Right atrium auricular region (tissue), 2 donors: ENCODE measurements at regions not wholly inside any gene's neighbourhood (a gene's known extent, or its start where the extent isn't known, plus 50 kb on each side); places are given as distances from the start of the nearest gene placed in this dataset.
"Not testable (repeated sequence)": the region's sequence is repeated elsewhere in the genome, so short reads cannot be mapped to it uniquely, and the experiment has no call there.

Source experiments
- DNase-seq: peaks from one replicate; pipeline ENCODE4 v3.0.0-alpha.2; 2019; ENCODE audit warnings: low spot score
- H3K27ac ChIP-seq, 2 donors: fragments of 200-600 bp; sonication (generic); 1 replicate in 1 of 2; 2 replicates in 1 of 2; pipeline ENCODE4 v1.5.1; 2016 to 2019
- H3K27me3 ChIP-seq, 2 donors: fragments of 200-600 bp; sonication (generic); one replicate each; pipeline versions ENCODE4 v1.5.1 to v1.6.0; 2017 to 2019
- H3K36me3 ChIP-seq: fragments of 200-600 bp; sonication (generic); one replicate; pipeline ENCODE4 v1.5.1; 2016
- H3K4me1 ChIP-seq, 2 donors: fragments of 200-600 bp; sonication (generic); one replicate each; pipeline versions ENCODE4 v1.5.1 to v1.6.0; 2017 to 2019
- H3K4me3 ChIP-seq, 2 donors: fragments of 200-600 bp; sonication (generic); 1 replicate in 1 of 2; 2 replicates in 1 of 2; pipeline ENCODE4 v1.5.1; 2017 to 2019; ENCODE audit warnings: mild to moderate bottlenecking in 1 of 2, moderate library complexity in 1 of 2
- H3K9me3 ChIP-seq, 2 donors: fragments of 200-600 bp; sonication (generic); one replicate each; pipeline ENCODE4 v1.5.1; 2019
- CTCF ChIP-seq, 2 donors: fragments of 200-600 bp; sonication (generic); IDR thresholded peaks; one replicate each; pipeline ENCODE4 v1.5.1; 2019; ENCODE audit warnings: antibody characterized with exemption in 2 of 2

GRCh38 chr6:58129098-58129497 lies 811.7 kb downstream of the PRIM2 start:
- H3K9me3 ChIP-seq, H3K36me3 ChIP-seq, H3K4me1 ChIP-seq, H3K27me3 ChIP-seq, DNase-seq, H3K4me3 ChIP-seq, H3K27ac ChIP-seq: not testable (repeated sequence)

GRCh38 chr6:58139746-58140145 lies 822.3 kb downstream of the PRIM2 start:
- H3K36me3 ChIP-seq, H3K9me3 ChIP-seq, H3K27ac ChIP-seq, DNase-seq, H3K4me3 ChIP-seq, H3K4me1 ChIP-seq, H3K27me3 ChIP-seq: not testable (repeated sequence)

- H3K9me3 ChIP-seq, H3K27me3 ChIP-seq, DNase-seq: not testable (repeated sequence)
These were observed 853.6 kb downstream of the PRIM2 start for GRCh38 chr6:58171025-58171424.

GRCh38 chr6:58181557-58182065 lies 864.2 kb downstream of the PRIM2 start:
- not testable (repeated sequence) for H3K4me1 ChIP-seq, H3K4me3 ChIP-seq, H3K9me3 ChIP-seq, H3K27me3 ChIP-seq, H3K27ac ChIP-seq, DNase-seq, H3K36me3 ChIP-seq

More at GRCh38 chr6:58171025-58171424, 853.6 kb downstream of the PRIM2 start:
- not testable (repeated sequence) for H3K36me3 ChIP-seq, H3K4me1 ChIP-seq, H3K27ac ChIP-seq, H3K4me3 ChIP-seq

GRCh38 chr6:58185300-58185699 lies 867.9 kb downstream of the PRIM2 start:
- H3K36me3 ChIP-seq, H3K4me1 ChIP-seq, H3K27me3 ChIP-seq, H3K9me3 ChIP-seq, H3K4me3 ChIP-seq, H3K27ac ChIP-seq, DNase-seq: not testable (repeated sequence)

- H3K27me3 ChIP-seq, DNase-seq, H3K4me1 ChIP-seq, H3K4me3 ChIP-seq, H3K36me3 ChIP-seq, H3K27ac ChIP-seq, H3K9me3 ChIP-seq: not testable (repeated sequence)
These were observed 875.8 kb downstream of the PRIM2 start for GRCh38 chr6:58193209-58193608.

- no peaks in the 10 kb centered on the region for H3K36me3 ChIP-seq
- no peaks in the 10 kb centered on the region for H3K27me3 ChIP-seq
- no peak overlapping the region for H3K4me3 ChIP-seq
- TF ChIP-seq CTCF (IDR thresholded peaks at IDR 0.05): no peak
- no peaks in the 10 kb centered on the region for H3K9me3 ChIP-seq
- H3K4me1 ChIP-seq: no peaks in the 10 kb centered on the region
- DNase-seq: no peak
- H3K27ac ChIP-seq: no peak overlapping the region
These were observed 880.9 kb downstream of the PRIM2 start for GRCh38 chr6:58198301-58198700.

GRCh38 chr6:58237124-58237523 lies 919.7 kb downstream of the PRIM2 start:
- not testable (repeated sequence) for H3K27me3 ChIP-seq, DNase-seq, H3K36me3 ChIP-seq, H3K4me1 ChIP-seq, H3K4me3 ChIP-seq, H3K9me3 ChIP-seq, H3K27ac ChIP-seq

GRCh38 chr6:58238421-58238820 lies 921.0 kb downstream of the PRIM2 start:
- H3K9me3 ChIP-seq, H3K27me3 ChIP-seq, H3K4me3 ChIP-seq, H3K36me3 ChIP-seq, H3K27ac ChIP-seq, H3K4me1 ChIP-seq, DNase-seq: not testable (repeated sequence)

- not testable (repeated sequence) for H3K27ac ChIP-seq, H3K27me3 ChIP-seq, H3K36me3 ChIP-seq, H3K4me1 ChIP-seq, H3K4me3 ChIP-seq, DNase-seq, H3K9me3 ChIP-seq
These were observed 940.2 kb downstream of the PRIM2 start for GRCh38 chr6:58257625-58258024.

GRCh38 chr6:58290177-58290576 lies 972.7 kb downstream of the PRIM2 start:
- no peaks in the 10 kb centered on the region for H3K9me3 ChIP-seq
- no peaks in the 10 kb centered on the region for H3K36me3 ChIP-seq
- H3K27ac ChIP-seq: no peak overlapping the region
- no peaks in the 10 kb centered on the region for H3K4me1 ChIP-seq
- no peak overlapping the region for H3K4me3 ChIP-seq
- no peaks in the 10 kb centered on the region for H3K27me3 ChIP-seq
- TF ChIP-seq CTCF (IDR thresholded peaks at IDR 0.05): no peak
- no peak for DNase-seq

GRCh38 chr6:58291319-58291718 lies 973.9 kb downstream of the PRIM2 start:
- not testable (repeated sequence) for H3K4me3 ChIP-seq, H3K4me1 ChIP-seq, H3K36me3 ChIP-seq, H3K27me3 ChIP-seq, H3K27ac ChIP-seq, DNase-seq, H3K9me3 ChIP-seq

GRCh38 chr6:58307901-58308300 lies 990.5 kb downstream of the PRIM2 start:
- H3K4me1 ChIP-seq, H3K9me3 ChIP-seq, DNase-seq, H3K36me3 ChIP-seq, H3K27me3 ChIP-seq, H3K4me3 ChIP-seq, H3K27ac ChIP-seq: not testable (repeated sequence)

GRCh38 chr6:58332108-58332507 lies 1014.7 kb downstream of the PRIM2 start:
- not testable (repeated sequence) for DNase-seq, H3K4me1 ChIP-seq, H3K27me3 ChIP-seq, H3K36me3 ChIP-seq, H3K27ac ChIP-seq, H3K9me3 ChIP-seq, H3K4me3 ChIP-seq
